K562 (cell line): ENCODE measurements at regions not wholly inside any gene's neighbourhood (a gene's known extent, or its start where the extent isn't known, plus 50 kb on each side); places are given as distances from the start of the nearest gene placed in this dataset.

ENCODE experiments used
- ATAC-seq: fragments of 200-7000 bp; cut with Tn5 transposase; 3 replicates; pipeline ENCODE4 v1.9.1; 2020; ENCODE audit warnings: moderate library complexity
- BruUV-seq: library from RNA; stranded (reverse); fragments of 400-500 nt; replicated peaks from 2 replicates; lab custom pipeline; 2021; lab: Mats Ljungman, UMichigan
- CTCF ChIA-PET: fragments of 300-600 bp; formaldehyde crosslinking; extraction: SDS; loops from one replicate; lab custom pipeline; 2021; ENCODE audit warnings: low intra/inter-chr PET ratio; lab: Yijun Ruan, JAX
- POLR2A ChIA-PET: fragments of 300-600, 350-650 bp; sonication (Branson Sonifier 250); formaldehyde crosslinking; extraction: SDS; loops from one replicate; lab custom pipeline; 2021; ENCODE audit warnings: antibody characterized with exemption, inconsistent platforms; lab: Yijun Ruan, JAX
- DNase-seq, 4 experiments: peaks; one replicate each; pipeline versions ENCODE4 v3.0.0 to v3.0.0-alpha.2; 2011 to 2018; ENCODE audit warnings: low spot score in 3 of 4, mixed read lengths in 3 of 4; ENCODE audit errors: extremely low read depth in 1 of 4
- FAIRE-seq: peaks from 2 replicates; lab custom pipeline; 2011; peaks lifted over from hg19 to GRCh38; lab: Jason Lieb, UNC
- H2AFZ ChIP-seq: 2 replicates; pipeline ENCODE4 v1.6.0; 2011; ENCODE audit warnings: low read depth, low read length, control low read depth, inconsistent platforms
- H3K27ac ChIP-seq: fragments of 200-600 bp; 3 replicates; pipeline ENCODE4 v1.8.0; 2011; ENCODE audit warnings: low read depth, mild to moderate bottlenecking, control low read depth, inconsistent platforms, low read length, moderate library complexity, mixed read lengths; ENCODE audit errors: extremely low read depth
- H3K27me3 ChIP-seq, 2 experiments: fragments of 300-600 bp in 1 of 2; 2 replicates in 1 of 2; 3 replicates in 1 of 2; pipeline versions ENCODE4 v1.6.0 to v1.8.0; 2011; ENCODE audit warnings: inconsistent platforms in 2 of 2, low read length in 2 of 2, mild to moderate bottlenecking in 1 of 2, mixed read lengths in 1 of 2, moderate library complexity in 1 of 2; ENCODE audit not compliant: control insufficient read depth in 2 of 2, insufficient read depth in 2 of 2
- H3K36me3 ChIP-seq: fragments of 300-600 bp; 3 replicates; pipeline ENCODE4 v1.8.0; 2011; ENCODE audit warnings: mild to moderate bottlenecking, low read length, inconsistent platforms; ENCODE audit not compliant: control insufficient read depth, insufficient read depth
- H3K4me1 ChIP-seq, 2 experiments: fragments of 200-600 bp in 1 of 2; replicated peaks in 1 of 2; 2 replicates in 1 of 2; 3 replicates in 1 of 2; pipeline versions ENCODE4 v1.5.1 to v1.8.0; 2011; ENCODE audit warnings: inconsistent platforms in 2 of 2, low read length in 2 of 2, mild to moderate bottlenecking in 1 of 2, mixed read lengths in 1 of 2, moderate library complexity in 1 of 2; ENCODE audit not compliant: control insufficient read depth in 2 of 2, insufficient read depth in 2 of 2
- H3K4me2 ChIP-seq: 2 replicates; pipeline ENCODE4 v1.6.1; 2011; ENCODE audit warnings: low read length, control low read depth, inconsistent platforms, mixed read lengths; ENCODE audit not compliant: insufficient read depth
- H3K4me3 ChIP-seq: fragments of 200-600 bp; sonication (generic), shearing (Covaris generic); 2 replicates; pipeline ENCODE4 v1.5.1; 2016; ENCODE audit warnings: control low read depth, inconsistent platforms
- H3K79me2 ChIP-seq: fragments of 200-600 bp; 3 replicates; pipeline ENCODE4 v1.8.0; 2011; ENCODE audit warnings: low read length, inconsistent platforms; ENCODE audit not compliant: control insufficient read depth, insufficient read depth
- H3K9ac ChIP-seq, 2 experiments: 2 replicates each; pipeline versions ENCODE4 v1.6.0 to v1.6.1; 2011; ENCODE audit warnings: low read depth in 2 of 2, low read length in 2 of 2, control low read depth in 1 of 2, inconsistent platforms in 1 of 2, mild to moderate bottlenecking in 1 of 2, mixed read lengths in 1 of 2; ENCODE audit not compliant: insufficient read depth in 1 of 2
- H3K9me1 ChIP-seq: one replicate; pipeline ENCODE4 v1.6.0; 2011; ENCODE audit warnings: inconsistent platforms, mild to moderate bottlenecking, low read length, moderate library complexity; ENCODE audit not compliant: control insufficient read depth, insufficient read depth
- H3K9me3 ChIP-seq: replicated peaks from 2 replicates; pipeline ENCODE4 v1.5.1; 2011; ENCODE audit warnings: low read depth, low read length, inconsistent platforms; ENCODE audit not compliant: control insufficient read depth, insufficient read depth
- H4K20me1 ChIP-seq: replicated peaks from 2 replicates; pipeline ENCODE4 v1.6.1; 2011; ENCODE audit warnings: low read length, inconsistent platforms, mixed read lengths; ENCODE audit not compliant: control insufficient read depth, insufficient read depth
- FOSL1 ChIP-seq: fragments of 200-800 bp; sonication (Bioruptor generic); conservative IDR thresholded peaks from 2 replicates; pipeline ENCODE4 v1.6.1; 2016; ENCODE audit warnings: missing genetic modification characterization, missing compliant biosample characterization
- POLR2A ChIP-seq: fragments of 450-650 bp; conservative IDR thresholded peaks from 2 replicates; pipeline ENCODE4 v1.6.1; 2016
- SNIP1 ChIP-seq: fragments of 450-650 bp; IDR thresholded peaks from 2 replicates; pipeline ENCODE4 v1.7.1; 2017; ENCODE audit warnings: low read depth, mild to moderate bottlenecking
- in situ Hi-C: fragments of 300-500 bp; cut with MboI; formaldehyde crosslinking; loops from 4 replicates; pipeline ENCODE4 v1.15.0; 2018; ENCODE audit warnings: inconsistent platforms, mixed read lengths
- intact Hi-C: fragments of 100-400 bp; cut with micrococcal nuclease; formaldehyde crosslinking; loops from 2 replicates; pipeline ENCODE4 v1.14.2; 2022
- TF ChIP-seq, protein P1 (sequence below), 2 experiments: fragments of 450-650 bp; IDR thresholded peaks; 2 replicates each; pipeline ENCODE4 v1.6.1; 2016; ENCODE audit warnings: mild to moderate bottlenecking in 2 of 2, borderline replicate concordance in 1 of 2, low read depth in 1 of 2, moderate library complexity in 1 of 2
- TF ChIP-seq, protein P2 (sequence below), 2 experiments: fragments of 450-650 bp in 1 of 2; sonication (generic) in 1 of 2; formaldehyde crosslinking in 1 of 2; IDR thresholded peaks in 1 of 2; conservative IDR thresholded peaks in 1 of 2; 2 replicates each; pipeline versions ENCODE4 v1.6.1 to v1.8.1; 2016 to 2023; ENCODE audit warnings: mild to moderate bottlenecking in 2 of 2, moderate library complexity in 2 of 2, inconsistent platforms in 1 of 2, missing genetic modification reagents in 1 of 2

DNA sequence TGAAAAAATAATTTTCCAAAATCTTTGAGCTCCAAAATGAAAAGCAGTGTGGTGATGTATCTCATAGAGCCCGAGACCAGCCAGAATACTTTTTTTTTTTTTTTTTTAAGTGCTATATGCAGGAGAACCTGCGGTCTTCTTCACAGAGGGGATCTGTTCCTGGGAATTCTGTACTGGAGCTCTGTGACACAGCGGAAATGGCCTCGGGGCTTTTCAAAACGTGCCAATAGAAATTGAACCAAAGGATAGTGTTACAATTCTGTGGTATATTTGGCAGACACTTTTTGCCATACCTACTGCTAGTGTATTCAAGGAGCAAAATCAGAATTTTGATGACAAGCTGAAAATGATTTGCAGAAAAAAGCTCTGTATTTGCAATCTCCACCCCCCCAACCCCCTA is 1429.3 kb upstream of the LRRTM3 start (continued):
- TF ChIP-seq, protein P1, sequence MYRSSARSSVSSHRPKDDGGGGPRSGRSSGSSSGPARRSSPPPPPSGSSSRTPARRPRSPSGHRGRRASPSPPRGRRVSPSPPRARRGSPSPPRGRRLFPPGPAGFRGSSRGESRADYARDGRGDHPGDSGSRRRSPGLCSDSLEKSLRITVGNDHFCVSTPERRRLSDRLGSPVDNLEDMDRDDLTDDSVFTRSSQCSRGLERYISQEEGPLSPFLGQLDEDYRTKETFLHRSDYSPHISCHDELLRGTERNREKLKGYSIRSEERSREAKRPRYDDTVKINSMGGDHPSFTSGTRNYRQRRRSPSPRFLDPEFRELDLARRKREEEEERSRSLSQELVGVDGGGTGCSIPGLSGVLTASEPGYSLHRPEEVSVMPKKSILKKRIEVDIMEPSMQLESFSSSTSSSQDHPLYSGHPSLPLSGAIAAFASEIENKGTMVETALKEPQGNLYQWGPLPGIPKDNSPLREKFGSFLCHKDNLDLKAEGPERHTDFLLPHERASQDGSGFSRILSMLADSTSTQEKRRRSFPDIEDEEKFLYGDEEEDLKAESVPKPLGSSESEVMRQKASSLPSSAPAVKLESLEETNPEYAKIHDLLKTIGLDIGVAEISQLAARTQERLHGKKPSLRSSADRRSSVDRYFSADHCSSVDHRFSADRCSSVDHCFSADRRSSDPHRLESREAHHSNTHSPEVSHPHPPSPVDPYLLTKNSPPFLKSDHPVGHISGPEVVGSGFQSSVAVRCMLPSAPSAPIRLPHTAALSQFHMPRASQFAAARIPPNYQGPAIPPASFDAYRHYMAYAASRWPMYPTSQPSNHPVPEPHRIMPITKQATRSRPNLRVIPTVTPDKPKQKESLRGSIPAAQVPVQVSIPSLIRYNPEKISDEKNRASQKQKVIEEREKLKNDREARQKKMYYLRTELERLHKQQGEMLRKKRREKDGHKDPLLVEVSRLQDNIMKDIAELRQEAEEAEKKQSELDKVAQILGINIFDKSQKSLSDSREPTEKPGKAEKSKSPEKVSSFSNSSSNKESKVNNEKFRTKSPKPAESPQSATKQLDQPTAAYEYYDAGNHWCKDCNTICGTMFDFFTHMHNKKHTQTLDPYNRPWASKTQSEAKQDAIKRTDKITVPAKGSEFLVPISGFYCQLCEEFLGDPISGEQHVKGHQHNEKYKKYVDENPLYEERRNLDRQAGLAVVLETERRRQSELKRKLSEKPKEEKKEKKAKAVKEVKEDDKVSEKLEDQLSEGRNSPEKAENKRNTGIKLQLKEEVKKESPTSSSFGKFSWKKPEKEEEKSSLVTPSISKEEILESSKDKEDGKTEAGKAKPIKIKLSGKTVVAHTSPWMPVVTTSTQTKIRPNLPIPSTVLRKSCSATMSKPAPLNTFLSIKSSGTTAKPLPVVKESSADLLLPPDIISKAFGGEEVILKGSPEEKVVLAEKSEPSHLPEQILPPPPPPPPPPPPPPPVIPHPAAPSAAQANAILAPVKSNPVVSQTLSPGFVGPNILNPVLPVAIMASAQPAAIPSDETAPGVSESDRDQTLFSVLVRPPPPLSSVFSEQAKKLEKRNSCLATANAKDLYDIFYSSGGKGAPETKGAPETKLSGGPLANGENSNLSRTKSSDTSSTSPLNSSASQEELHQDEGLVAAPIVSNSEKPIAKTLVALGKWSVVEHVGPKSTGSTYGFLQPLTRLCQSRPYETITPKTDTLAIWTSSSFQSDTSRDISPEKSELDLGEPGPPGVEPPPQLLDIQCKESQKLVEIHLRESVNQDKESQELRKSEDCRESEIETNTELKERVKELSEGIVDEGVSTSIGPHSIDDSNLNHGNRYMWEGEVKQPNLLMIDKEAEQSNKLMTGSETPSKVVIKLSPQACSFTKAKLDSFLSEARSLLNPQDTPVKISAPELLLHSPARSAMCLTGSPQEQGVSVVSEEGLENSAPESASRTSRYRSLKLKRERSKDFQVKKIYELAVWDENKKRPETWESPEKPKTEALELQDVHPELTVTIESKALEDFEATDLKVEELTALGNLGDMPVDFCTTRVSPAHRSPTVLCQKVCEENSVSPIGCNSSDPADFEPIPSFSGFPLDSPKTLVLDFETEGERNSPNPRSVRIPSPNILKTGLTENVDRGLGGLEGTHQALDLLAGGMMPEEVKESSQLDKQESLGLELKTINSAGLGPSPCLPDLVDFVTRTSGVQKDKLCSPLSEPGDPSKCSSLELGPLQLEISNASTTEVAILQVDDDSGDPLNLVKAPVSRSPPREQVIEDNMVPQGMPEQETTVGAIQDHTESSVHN (IDR thresholded peaks at IDR 0.05; ENCODE audit: borderline replicate concordance in 1 of 2, low read depth in 1 of 2), result no peak
- TF ChIP-seq POLR2A, result no peak

DNA sequence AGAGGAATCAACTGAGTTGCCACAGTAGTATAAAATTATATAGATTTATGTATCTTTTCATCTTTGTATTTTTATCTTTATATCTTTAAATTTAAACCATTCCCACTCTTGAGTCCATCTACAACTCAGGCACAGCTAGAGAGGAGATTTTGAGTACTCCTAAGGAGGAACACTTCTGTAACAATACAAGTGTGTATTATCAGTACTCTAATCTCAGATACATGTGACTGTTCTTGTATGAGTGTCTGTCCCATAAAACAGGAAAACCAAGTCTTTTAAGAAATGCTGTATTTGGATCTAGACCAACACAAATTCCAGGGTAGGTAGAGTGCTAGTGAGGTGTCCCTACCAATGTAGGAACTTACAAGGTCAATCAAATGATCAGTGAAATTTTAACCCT is 1428.0 kb upstream of the LRRTM3 start:
- no peak for FAIRE-seq
- no peaks in the 10 kb centered on the region for H4K20me1 ChIP-seq
- no peak overlapping the region for H3K4me3 ChIP-seq
- POLR2A ChIA-PET, result no interaction called here
- no peak for DNase-seq
- 0 out of 2 replicates have a peak, but pooled peaks cover 2% of the 10 kb centered on the region for H3K9me3 ChIP-seq
- H3K27me3 ChIP-seq, result no peaks in the 10 kb centered on the region
- H3K4me2 ChIP-seq, result no peak overlapping the region
- H3K79me2 ChIP-seq, result no peaks in the 10 kb centered on the region
- intact Hi-C loops, result no loop called here
- no peaks in the 10 kb centered on the region for H3K4me1 ChIP-seq
- H2AFZ ChIP-seq, result no peak overlapping the region
- H3K27ac ChIP-seq, result no peak overlapping the region
- TF ChIP-seq FOSL1 (no peak), SNIP1 (no peak)
- TF ChIP-seq, protein P2, sequence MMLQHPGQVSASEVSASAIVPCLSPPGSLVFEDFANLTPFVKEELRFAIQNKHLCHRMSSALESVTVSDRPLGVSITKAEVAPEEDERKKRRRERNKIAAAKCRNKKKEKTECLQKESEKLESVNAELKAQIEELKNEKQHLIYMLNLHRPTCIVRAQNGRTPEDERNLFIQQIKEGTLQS (IDR thresholded peaks at IDR 0.05), result no peak
- TF ChIP-seq, protein P2 (CRISPR knock-in tag; conservative IDR thresholded peaks at IDR 0.05), result no peak
- TF ChIP-seq, all 486 proteins: peak for 0
- in situ Hi-C loops, result no loop called here
- H3K9me1 ChIP-seq, result no peaks in the 10 kb centered on the region
- H3K9ac ChIP-seq, result no peak overlapping the region
- no peaks in the 10 kb centered on the region for H3K36me3 ChIP-seq
- no TSS peak for BruUV-seq
- CTCF ChIA-PET, result no interaction called here
- ATAC-seq, result no peak
